ENCODE measurements at regions not wholly inside any gene's neighbourhood (a gene's known extent, or its start where the extent isn't known, plus 50 kb on each side); places are given as distances from the start of the nearest gene placed in this dataset.
A peak's percentile ranks its signal among the peaks of the same experiment; 100 is the strongest.

GRCh38 chr12:92614001-92614400, 88.8 kb upstream of the PLEKHG7 start:
- DNase-seq = no peak

DNA sequence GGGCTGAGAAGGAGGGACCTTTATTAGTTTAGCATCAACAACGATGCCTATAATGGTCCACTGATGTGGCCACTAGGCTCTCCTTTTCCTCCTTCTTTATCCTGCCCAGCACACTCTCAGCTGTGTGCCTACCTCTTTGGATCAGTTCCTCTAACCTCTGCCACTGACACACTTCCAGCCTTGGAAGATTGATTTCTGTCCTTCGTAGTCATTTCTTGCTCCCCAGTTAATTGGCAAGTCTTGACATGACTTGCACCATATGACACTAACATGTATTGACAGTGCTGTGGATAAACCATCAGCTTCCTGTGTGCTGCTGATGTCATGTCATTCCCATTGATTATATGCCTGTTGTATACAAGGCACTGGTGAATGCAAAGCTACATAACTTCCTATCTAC, 90.2 kb upstream of the PLEKHG7 start:
- DNase-seq = no peak

- peak; percentile 37 for DNase-seq
Observed at GRCh38 chr12:92608151-92609091, 94.4 kb upstream of the PLEKHG7 start.

DNA sequence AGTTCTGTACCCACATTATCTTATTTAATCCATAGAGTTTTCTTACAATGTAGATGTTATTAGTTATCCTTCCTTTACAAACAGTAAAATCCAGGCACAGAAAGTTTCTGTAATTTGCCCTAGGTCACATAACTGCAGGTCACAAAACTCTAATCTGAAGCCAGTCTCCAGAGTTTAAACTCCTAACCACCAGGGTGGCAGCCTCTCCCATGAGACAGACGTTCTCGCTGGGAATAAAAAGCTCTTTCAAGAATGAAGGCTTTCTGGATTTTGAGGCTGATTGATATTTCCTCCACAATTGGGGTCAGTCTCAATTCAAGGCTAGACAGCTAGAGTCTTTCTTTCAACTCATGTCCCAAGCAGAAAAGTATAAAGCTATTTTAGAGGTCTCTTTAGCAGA, 95.8 kb upstream of the PLEKHG7 start:
- DNase-seq = no peak

GRCh38 chr12:92605621-92606170, 97.1 kb upstream of the PLEKHG7 start:
- DNase-seq = no peak

DNA sequence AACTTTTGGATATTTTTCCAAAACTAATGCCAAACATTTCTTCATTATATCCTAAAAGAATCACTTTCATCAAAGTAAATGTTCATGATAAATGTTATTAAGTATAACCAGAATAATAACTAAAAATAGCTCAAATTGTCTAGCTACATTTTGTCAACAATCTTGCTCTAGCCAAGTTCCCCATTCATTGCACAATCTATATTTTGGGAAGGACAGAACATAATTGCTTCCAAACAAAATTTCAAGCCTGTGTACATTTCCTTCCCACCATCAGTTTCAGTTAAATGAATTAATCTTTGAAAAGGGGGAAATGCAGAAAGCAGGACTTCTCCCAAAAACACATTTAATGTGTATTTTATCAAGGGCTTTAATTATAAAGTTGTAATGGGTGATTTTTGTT, 98.0 kb upstream of the PLEKHG7 start:
- DNase-seq = no peak

- DNase-seq = peak; percentile 8
Observed at GRCh38 chr12:92603741-92604432, 98.9 kb upstream of the PLEKHG7 start.

DNA sequence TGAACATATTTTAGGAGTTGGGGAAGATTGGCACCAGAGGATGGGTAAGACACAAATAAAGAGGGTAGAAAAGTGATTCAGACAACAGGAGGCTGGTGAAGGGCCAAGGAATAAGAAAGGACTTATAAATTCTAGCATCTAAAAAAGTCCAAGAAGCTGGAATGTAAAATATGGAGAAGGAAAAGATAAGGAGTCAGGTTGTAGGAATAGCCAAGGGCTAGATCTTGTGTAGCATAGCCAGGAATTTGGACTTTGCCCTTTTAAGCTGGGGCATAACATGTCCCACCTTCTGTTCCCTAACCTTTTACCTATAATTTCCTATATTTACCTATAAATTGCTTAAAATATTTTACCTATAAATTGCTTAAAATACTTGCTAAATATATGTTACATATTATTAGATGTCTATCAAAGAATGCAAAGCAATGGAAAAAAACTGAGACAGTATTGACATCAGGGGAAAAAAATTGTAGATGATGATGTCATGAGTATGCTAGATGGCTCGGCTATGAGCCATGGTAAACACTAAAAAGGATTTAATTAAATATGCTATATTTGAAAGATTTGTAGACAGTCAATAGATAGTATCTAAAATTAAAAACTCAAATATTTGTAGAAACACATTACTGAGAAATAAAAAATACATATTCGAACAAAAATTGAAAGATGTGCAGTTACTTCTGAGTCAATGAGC, 99.7 kb upstream of the PLEKHG7 start:
- no peak for DNase-seq

DNA sequence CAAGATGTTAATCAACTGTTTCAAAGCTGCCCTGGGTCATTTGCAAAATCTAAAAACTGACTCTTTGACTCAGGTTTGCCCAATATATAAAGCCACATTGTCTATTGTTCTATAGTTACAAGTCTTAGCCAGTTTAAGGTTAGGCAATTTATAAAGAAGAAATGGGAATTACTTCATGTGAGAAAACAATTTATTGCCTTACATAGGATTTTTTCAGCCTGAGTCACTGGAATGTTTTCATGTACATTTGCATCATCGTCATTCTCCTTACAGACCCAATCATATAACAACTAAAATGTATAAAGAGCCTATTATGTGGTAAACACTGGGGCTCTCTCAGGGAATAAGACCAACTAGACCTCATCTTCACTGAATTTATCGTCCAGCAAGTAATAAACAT, 100.3 kb upstream of the PLEKHG7 start:
- DNase-seq = no peak

DNA sequence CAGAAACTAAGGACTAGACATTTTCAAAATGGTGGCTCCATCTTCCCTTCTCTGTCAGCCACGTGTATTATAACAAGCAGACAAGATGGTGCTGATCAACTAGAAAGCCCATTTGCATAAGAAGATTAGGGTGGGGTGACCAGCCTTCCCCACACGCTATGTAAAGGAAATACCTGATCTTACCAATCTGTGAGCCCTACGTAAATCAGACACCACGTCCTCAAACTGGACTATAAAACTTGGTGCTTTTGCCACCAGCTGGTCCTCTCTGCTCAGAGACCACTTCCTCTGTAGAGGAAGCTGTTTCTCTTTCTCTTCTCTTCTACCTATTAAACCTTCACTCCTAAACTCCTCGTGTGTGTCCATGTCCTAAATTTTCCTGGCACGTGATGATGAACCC, 101.1 kb upstream of the PLEKHG7 start:
- no peak for DNase-seq

GRCh38 chr12:92601176-92601575, 101.6 kb upstream of the PLEKHG7 start:
- no peak for DNase-seq

DNA sequence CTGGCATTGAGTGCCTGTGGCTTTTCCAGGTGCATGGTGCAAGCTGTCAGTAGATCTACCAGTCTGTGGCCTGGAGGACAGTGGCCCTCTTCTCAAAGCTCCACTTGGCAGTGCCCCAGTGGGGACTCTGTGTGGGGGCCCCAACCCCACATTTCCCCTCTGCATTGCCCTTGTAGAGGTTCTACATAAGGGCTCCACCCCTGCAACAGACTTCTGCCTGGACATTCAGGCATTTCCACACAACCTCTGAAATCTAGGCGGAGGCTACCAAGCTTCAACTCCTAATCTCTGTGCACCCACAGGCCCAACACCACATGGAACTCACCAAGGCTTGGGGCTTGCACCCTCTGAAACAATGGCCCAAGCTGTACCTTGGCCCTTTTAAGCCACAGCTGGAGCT, 102.7 kb upstream of the PLEKHG7 start:
- no peak for DNase-seq

- peak; percentile 62 for DNase-seq
Observed at GRCh38 chr12:92597997-92598396, 104.8 kb upstream of the PLEKHG7 start.

- DNase-seq = no peak
Observed at GRCh38 chr12:92597118-92597517, 105.7 kb upstream of the PLEKHG7 start.

DNA sequence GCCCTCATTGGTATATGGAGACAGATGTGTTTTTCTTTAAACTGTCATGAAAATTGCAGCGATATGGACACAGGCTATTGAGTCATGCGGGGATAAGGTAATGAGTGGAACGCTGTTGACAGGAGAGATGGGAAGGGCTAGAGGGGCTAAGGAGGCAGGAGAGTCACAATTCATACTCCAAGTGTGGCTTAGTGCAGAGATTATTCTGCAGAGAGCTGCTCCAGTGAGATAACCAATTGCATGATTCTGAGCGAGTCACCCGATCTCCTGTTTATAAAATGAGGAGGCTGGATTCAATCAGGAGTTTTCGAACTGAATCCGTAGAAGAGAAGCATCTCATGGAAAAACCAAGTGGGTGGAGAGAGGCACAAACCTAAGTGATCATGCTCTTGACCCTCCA, 106.4 kb upstream of the PLEKHG7 start:
- DNase-seq = no peak

GRCh38 chr12:92595663-92596062, 107.1 kb upstream of the PLEKHG7 start:
- no peak for DNase-seq

- peak; percentile 98 for DNase-seq
Observed at GRCh38 chr12:92593734-92594402, 108.9 kb upstream of the PLEKHG7 start.

DNA sequence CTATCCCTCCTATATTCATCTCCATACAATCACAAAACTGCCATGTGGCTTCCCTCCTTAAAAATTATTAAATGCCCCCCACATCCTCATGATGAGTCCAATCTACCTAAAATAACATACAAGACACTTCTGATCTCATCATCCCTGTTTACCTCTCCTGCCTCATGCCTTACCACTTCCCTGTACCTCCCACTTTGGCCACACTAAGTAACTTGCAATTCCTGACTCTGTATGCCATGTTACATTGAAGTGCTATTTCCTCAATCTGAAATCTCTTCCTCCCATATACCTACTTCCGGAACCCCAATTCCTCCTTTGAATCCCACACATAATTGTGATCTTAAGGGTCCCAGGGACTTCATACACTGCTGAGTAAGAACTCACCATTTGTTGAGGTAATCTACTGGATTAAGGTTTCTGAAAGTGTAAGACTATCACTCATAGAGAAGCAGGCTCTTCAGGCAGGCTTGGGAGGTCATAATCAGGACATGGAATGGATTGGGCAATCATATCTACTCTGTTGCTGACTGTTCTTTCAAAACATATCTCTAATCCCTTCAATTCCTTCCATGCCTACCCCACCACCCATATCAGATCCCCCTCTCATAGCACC, 117.6 kb upstream of the PLEKHG7 start:
- no peak for DNase-seq

GRCh38 chr12:92583910-92584309, 118.9 kb upstream of the PLEKHG7 start:
- DNase-seq = no peak

DNA sequence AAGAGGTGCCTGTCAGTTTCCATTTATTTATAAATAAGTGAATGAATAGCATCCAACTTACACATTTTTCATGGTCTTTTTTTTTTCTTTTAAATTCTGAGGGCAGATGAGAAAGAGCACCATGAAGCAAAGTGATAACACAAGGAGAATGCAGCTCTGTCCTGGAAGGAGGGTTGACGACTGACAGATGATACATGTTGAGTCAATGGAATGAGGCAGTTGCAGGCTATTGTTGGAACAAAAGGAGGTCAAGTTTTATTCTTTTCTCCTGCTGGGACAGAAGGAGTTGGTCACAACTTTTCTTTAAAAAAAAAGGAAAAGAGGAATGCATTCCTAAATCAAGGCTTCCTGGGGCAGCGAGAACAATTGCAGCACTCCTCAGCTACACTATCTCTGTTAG, 119.9 kb upstream of the PLEKHG7 start:
- no peak for DNase-seq

GRCh38 chr12:92582475-92582874, 120.3 kb upstream of the PLEKHG7 start:
- no peak for DNase-seq

- DNase-seq = no peak
Observed at GRCh38 chr12:92581604-92582003, 121.2 kb upstream of the PLEKHG7 start.

Measured in CD4-positive, alpha-beta T cell treated with Interleukin-4 for 4 hours (primary cell).